ENCODE measurements at regions not wholly inside any gene's neighbourhood (a gene's known extent, or its start where the extent isn't known, plus 50 kb on each side); places are given as distances from the start of the nearest gene placed in this dataset.

- Histone ChIP-seq H3K9me2 (ENCODE audit: insufficient read depth, low read length) (no peaks in the 10 kb centered on the region), H3K4me2 (ENCODE audit: low read length) (no peak overlapping the region), H3K79me2 (replicated peaks; ENCODE audit: insufficient read depth, low read length) (no peaks in the 10 kb centered on the region), H3K4me3 (ENCODE audit: low read length) (peak overlapping the region; percentile 17), H3K27me3 (ENCODE audit: insufficient read depth, low read depth, low read length) (no peaks in the 10 kb centered on the region), H3K9ac (ENCODE audit: low read length) (no peak overlapping the region), H2AFZ (ENCODE audit: low read depth, low read length) (no peak overlapping the region), H4K20me1 (ENCODE audit: insufficient read depth) (no peaks in the 10 kb centered on the region), H3F3A (ENCODE audit: insufficient read depth, low read length, poor library complexity, severe bottlenecking) (peaks cover 4% of the 10 kb centered on the region), H3K9me3 (ENCODE audit: low read length) (no peaks in the 10 kb centered on the region), H3K36me3 (ENCODE audit: insufficient read depth, low read length) (no peaks in the 10 kb centered on the region), H3K27ac (ENCODE audit: low read length) (no peak overlapping the region)
- TF ChIP-seq POLR2AphosphoS5 (IDR thresholded peaks at IDR 0.05) (peak; percentile 25), SMC3 (conservative IDR thresholded peaks at IDR 0.05; ENCODE audit: poor library complexity) (no peak)
Observed at GRCh38 chr1:81430955-81431623, 369.6 kb upstream of the ADGRL2 start.

GRCh38 chr1:81430236-81430938, 370.3 kb upstream of the ADGRL2 start:
- Histone ChIP-seq H3K4me2 (ENCODE audit: low read length) (no peak overlapping the region), H2AFZ (ENCODE audit: low read depth, low read length) (no peak overlapping the region), H3K9me3 (ENCODE audit: low read length) (no peaks in the 10 kb centered on the region), H3K36me3 (ENCODE audit: insufficient read depth, low read length) (no peaks in the 10 kb centered on the region), H3F3A (ENCODE audit: insufficient read depth, low read length, poor library complexity, severe bottlenecking) (peaks cover 4% of the 10 kb centered on the region), H3K9me2 (ENCODE audit: insufficient read depth, low read length) (no peaks in the 10 kb centered on the region), H4K20me1 (ENCODE audit: insufficient read depth) (no peaks in the 10 kb centered on the region), H3K4me3 (ENCODE audit: low read length) (no peak overlapping the region), H3K9ac (ENCODE audit: low read length) (no peak overlapping the region), H3K27me3 (ENCODE audit: insufficient read depth, low read depth, low read length) (no peaks in the 10 kb centered on the region), H3K79me2 (replicated peaks; ENCODE audit: insufficient read depth, low read length) (no peaks in the 10 kb centered on the region), H3K27ac (ENCODE audit: low read length) (no peak overlapping the region)
- TF ChIP-seq CTCF (IDR thresholded peaks at IDR 0.05; ENCODE audit: poor library complexity, severe bottlenecking) (no peak), POLR2AphosphoS5 (IDR thresholded peaks at IDR 0.05) (no peak), EZH2 (IDR thresholded peaks at IDR 0.05; ENCODE audit: borderline replicate concordance, insufficient read depth, low read length, poor library complexity, severe bottlenecking) (no peak), MXI1 (conservative IDR thresholded peaks at IDR 0.05; ENCODE audit: poor library complexity, severe bottlenecking) (no peak), TAF1 (IDR thresholded peaks at IDR 0.05; ENCODE audit: low read depth) (no peak), SMC3 (conservative IDR thresholded peaks at IDR 0.05; ENCODE audit: poor library complexity) (no peak), REST (IDR thresholded peaks at IDR 0.05; ENCODE audit: borderline replicate concordance) (no peak), EP300 (conservative IDR thresholded peaks at IDR 0.05; ENCODE audit: poor library complexity, severe bottlenecking) (no peak), RAD21 (conservative IDR thresholded peaks at IDR 0.05) (no peak)

Data from neural cell (in vitro differentiated cells).